ENCODE measurements at regions not wholly inside any gene's neighbourhood (a gene's known extent, or its start where the extent isn't known, plus 50 kb on each side); places are given as distances from the start of the nearest gene placed in this dataset.

DNA sequence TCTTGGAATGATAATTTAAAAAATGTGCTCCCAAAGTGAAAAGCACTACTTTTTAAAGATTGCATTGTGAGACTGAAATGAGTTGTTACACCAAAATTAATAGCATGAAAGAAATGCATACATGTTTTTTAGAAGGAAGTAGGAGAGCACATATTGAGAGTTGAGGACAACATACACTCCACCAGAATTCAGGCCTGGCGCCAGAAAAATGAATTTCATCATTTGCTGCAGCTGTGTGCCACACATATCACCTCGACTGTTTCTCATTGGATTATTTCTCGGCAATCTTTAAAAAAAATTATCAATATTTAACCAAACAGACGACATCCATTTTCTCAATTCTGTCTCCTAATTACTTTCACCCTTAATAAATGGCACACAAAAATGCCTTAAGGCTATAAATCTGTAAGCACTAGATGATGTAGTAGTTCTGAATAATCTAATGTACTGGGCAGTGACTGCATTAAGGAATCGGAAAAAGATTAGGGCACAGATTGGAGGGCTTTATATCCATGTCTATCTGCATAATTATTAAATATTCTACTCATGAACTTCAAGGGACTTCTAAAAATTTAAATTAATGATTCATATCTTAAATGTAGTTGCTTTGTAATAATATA is 590.4 kb downstream of the NXPH1 start:
- H3K4me3 ChIP-seq (ENCODE audit: insufficient read depth, low read length, poor library complexity, severe bottlenecking): no peak overlapping the region
- no peaks in the 10 kb centered on the region for H3K79me2 ChIP-seq (ENCODE audit: insufficient read depth, low read length)
- no peaks in the 10 kb centered on the region for H3K27me3 ChIP-seq (ENCODE audit: low read length)
- TF ChIP-seq, protein P1, sequence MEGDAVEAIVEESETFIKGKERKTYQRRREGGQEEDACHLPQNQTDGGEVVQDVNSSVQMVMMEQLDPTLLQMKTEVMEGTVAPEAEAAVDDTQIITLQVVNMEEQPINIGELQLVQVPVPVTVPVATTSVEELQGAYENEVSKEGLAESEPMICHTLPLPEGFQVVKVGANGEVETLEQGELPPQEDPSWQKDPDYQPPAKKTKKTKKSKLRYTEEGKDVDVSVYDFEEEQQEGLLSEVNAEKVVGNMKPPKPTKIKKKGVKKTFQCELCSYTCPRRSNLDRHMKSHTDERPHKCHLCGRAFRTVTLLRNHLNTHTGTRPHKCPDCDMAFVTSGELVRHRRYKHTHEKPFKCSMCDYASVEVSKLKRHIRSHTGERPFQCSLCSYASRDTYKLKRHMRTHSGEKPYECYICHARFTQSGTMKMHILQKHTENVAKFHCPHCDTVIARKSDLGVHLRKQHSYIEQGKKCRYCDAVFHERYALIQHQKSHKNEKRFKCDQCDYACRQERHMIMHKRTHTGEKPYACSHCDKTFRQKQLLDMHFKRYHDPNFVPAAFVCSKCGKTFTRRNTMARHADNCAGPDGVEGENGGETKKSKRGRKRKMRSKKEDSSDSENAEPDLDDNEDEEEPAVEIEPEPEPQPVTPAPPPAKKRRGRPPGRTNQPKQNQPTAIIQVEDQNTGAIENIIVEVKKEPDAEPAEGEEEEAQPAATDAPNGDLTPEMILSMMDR (IDR thresholded peaks at IDR 0.05; ENCODE audit: insufficient read depth, low read length, poor library complexity, severe bottlenecking): no peak
- no peak for TF ChIP-seq EZH2phosphoT487 (conservative IDR thresholded peaks at IDR 0.05; ENCODE audit: low read length)
- no peak overlapping the region for H3K4me2 ChIP-seq (ENCODE audit: low read depth, low read length, poor library complexity, severe bottlenecking)
- H3K9ac ChIP-seq (ENCODE audit: low read length): no peak overlapping the region
- H4K20me1 ChIP-seq (ENCODE audit: low read depth, low read length): no peaks in the 10 kb centered on the region
- H3K9me2 ChIP-seq (replicated peaks; ENCODE audit: insufficient read depth, low read length): no peaks in the 10 kb centered on the region
- H3K27ac ChIP-seq (ENCODE audit: low read depth, low read length): no peak overlapping the region
- H3K9me3 ChIP-seq (ENCODE audit: insufficient read depth, low read length): no peaks in the 10 kb centered on the region
- H3F3A ChIP-seq (ENCODE audit: insufficient read depth): no peaks in the 10 kb centered on the region
- H2AFZ ChIP-seq (ENCODE audit: low read depth, low read length, severe bottlenecking): no peak overlapping the region
- H3K36me3 ChIP-seq (ENCODE audit: low read length): no peaks in the 10 kb centered on the region

DNA sequence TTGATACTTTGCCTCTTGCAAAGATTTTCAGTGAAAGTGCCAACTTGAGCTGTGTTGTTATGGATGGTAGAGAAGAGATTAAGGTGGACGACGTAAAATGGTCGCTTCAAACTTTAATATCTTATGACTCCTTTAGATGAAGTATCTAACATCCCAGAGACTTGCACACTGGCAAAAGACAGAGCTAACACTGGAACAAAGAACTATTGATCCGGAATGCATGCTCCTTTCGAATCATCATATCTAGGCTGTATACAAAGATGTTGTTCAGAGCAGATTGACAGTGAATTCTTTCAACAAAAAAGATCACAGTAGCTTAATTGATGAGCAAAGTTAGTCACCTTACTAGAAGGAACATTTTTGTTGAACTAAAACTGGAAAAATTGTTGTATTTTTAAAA is 592.7 kb downstream of the NXPH1 start:
- Histone ChIP-seq H3K9ac (ENCODE audit: low read length) (no peak overlapping the region), H3K27me3 (ENCODE audit: low read length) (no peaks in the 10 kb centered on the region), H3K4me2 (ENCODE audit: low read depth, low read length, poor library complexity, severe bottlenecking) (no peak overlapping the region), H3K9me2 (replicated peaks; ENCODE audit: insufficient read depth, low read length) (no peaks in the 10 kb centered on the region), H3K79me2 (ENCODE audit: insufficient read depth, low read length) (no peaks in the 10 kb centered on the region), H4K20me1 (ENCODE audit: low read depth, low read length) (no peaks in the 10 kb centered on the region), H3K27ac (ENCODE audit: low read depth, low read length) (no peak overlapping the region), H2AFZ (ENCODE audit: low read depth, low read length, severe bottlenecking) (no peak overlapping the region), H3K4me3 (ENCODE audit: insufficient read depth, low read length, poor library complexity, severe bottlenecking) (no peak overlapping the region), H3F3A (ENCODE audit: insufficient read depth) (no peaks in the 10 kb centered on the region), H3K36me3 (ENCODE audit: low read length) (no peaks in the 10 kb centered on the region), H3K9me3 (ENCODE audit: insufficient read depth, low read length) (no peaks in the 10 kb centered on the region)
- TF ChIP-seq, protein P1 (IDR thresholded peaks at IDR 0.05; ENCODE audit: insufficient read depth, low read length, poor library complexity, severe bottlenecking): no peak
- TF ChIP-seq EZH2phosphoT487 (conservative IDR thresholded peaks at IDR 0.05; ENCODE audit: low read length): no peak

DNA sequence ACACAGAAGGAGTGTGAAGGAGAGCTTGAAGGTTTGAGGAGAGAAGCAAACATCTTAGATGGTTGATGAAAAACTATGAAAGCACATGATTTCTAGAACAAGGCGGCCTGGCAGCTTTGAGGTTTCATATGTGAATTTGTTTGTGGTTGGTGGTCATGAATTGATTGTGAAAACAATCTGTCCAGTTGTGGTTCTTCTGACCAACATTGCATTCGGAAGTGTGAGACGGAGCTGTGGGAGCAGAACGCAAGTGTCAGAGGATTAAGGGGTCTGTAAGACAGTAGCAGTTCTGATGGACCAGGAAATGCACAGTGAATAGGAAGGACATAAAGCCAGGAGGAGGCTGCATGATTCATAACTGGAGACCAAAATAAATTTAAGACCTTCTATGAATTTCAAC is 594.6 kb downstream of the NXPH1 start:
- H3K27me3 ChIP-seq (ENCODE audit: low read length): no peaks in the 10 kb centered on the region
- no peaks in the 10 kb centered on the region for H3F3A ChIP-seq (ENCODE audit: insufficient read depth)
- TF ChIP-seq, protein P1 (IDR thresholded peaks at IDR 0.05; ENCODE audit: insufficient read depth, low read length, poor library complexity, severe bottlenecking): no peak
- no peak for TF ChIP-seq EZH2phosphoT487 (conservative IDR thresholded peaks at IDR 0.05; ENCODE audit: low read length)
- H3K9ac ChIP-seq (ENCODE audit: low read length): no peak overlapping the region
- H3K36me3 ChIP-seq (ENCODE audit: low read length): no peaks in the 10 kb centered on the region
- no peak overlapping the region for H3K4me3 ChIP-seq (ENCODE audit: insufficient read depth, low read length, poor library complexity, severe bottlenecking)
- H4K20me1 ChIP-seq (ENCODE audit: low read depth, low read length): no peaks in the 10 kb centered on the region
- H3K9me2 ChIP-seq (replicated peaks; ENCODE audit: insufficient read depth, low read length): no peaks in the 10 kb centered on the region
- H3K9me3 ChIP-seq (ENCODE audit: insufficient read depth, low read length): no peaks in the 10 kb centered on the region
- no peak overlapping the region for H2AFZ ChIP-seq (ENCODE audit: low read depth, low read length, severe bottlenecking)
- no peak overlapping the region for H3K27ac ChIP-seq (ENCODE audit: low read depth, low read length)
- no peak overlapping the region for H3K4me2 ChIP-seq (ENCODE audit: low read depth, low read length, poor library complexity, severe bottlenecking)
- no peaks in the 10 kb centered on the region for H3K79me2 ChIP-seq (ENCODE audit: insufficient read depth, low read length)
